GM23248 (cell line): ENCODE measurements at regions not wholly inside any gene's neighbourhood (a gene's known extent, or its start where the extent isn't known, plus 50 kb on each side); places are given as distances from the start of the nearest gene placed in this dataset.

Source experiments
- EZH2 ChIP-seq: fragments of 200-600 bp; sonication (generic); IDR thresholded peaks from 2 replicates; pipeline ENCODE4 v1.6.1; 2018; ENCODE audit warnings: antibody characterized with exemption, mild to moderate bottlenecking; ENCODE audit not compliant: insufficient read depth, poor library complexity, severe bottlenecking
- EZH2phosphoT487 ChIP-seq: fragments of 200-600 bp; sonication (generic); IDR thresholded peaks from 2 replicates; pipeline ENCODE4 v1.6.1; 2018; ENCODE audit warnings: antibody characterized with exemption, moderate library complexity, mild to moderate bottlenecking, low read depth; ENCODE audit not compliant: insufficient read depth

DNA sequence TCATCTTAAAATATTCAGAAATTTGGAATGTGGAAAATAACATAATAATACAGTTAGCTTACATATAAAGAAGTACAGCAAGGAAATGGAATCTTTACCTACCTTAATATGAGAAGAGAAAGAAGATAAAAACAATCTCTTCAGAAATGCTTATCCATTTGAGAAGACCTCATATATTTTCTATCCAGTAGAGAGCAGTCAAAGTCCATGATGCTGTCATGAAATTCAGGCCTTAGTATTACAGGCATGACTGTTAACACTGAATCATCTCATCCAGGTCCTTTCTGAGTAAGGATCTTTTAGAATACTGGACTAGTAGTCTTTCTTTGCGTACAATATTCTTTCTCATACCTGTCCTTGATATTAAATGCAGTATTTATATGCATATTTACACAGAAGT, 713.4 kb downstream of the CD109 start:
- TF ChIP-seq EZH2 (no peak), EZH2phosphoT487 (no peak)
